ENCODE measurements at regions not wholly inside any gene's neighbourhood (a gene's known extent, or its start where the extent isn't known, plus 50 kb on each side); places are given as distances from the start of the nearest gene placed in this dataset.

- FAIRE-seq = no peak
- TF ChIP-seq CTCF (IDR thresholded peaks at IDR 0.05) = no peak
- H3K4me1 ChIP-seq = no peaks in the 10 kb centered on the region
- no peak overlapping the region for H3K27ac ChIP-seq
- intact Hi-C loops (cut with DNase I) = no loop called here
- H3K27me3 ChIP-seq = no peaks in the 10 kb centered on the region
- H3K4me3 ChIP-seq = no peak overlapping the region
- DNase-seq = no peak
- H3K36me3 ChIP-seq = no peaks in the 10 kb centered on the region
- no peaks in the 10 kb centered on the region for H3K9me3 ChIP-seq
- ATAC-seq = no peak
Observed at GRCh38 chr6:84508981-84509380, 255.4 kb downstream of the TBX18 start.

GRCh38 chr6:84508334-84508733 lies 256.1 kb downstream of the TBX18 start:
- DNase-seq = no peak
- no peak overlapping the region for H3K4me3 ChIP-seq
- no peaks in the 10 kb centered on the region for H3K27me3 ChIP-seq
- TF ChIP-seq CTCF (IDR thresholded peaks at IDR 0.05) = no peak
- no peak for ATAC-seq
- H3K36me3 ChIP-seq = no peaks in the 10 kb centered on the region
- no peaks in the 10 kb centered on the region for H3K4me1 ChIP-seq
- no peak overlapping the region for H3K27ac ChIP-seq
- intact Hi-C loops (cut with DNase I) = no loop called here
- H3K9me3 ChIP-seq = no peaks in the 10 kb centered on the region
- no peak for FAIRE-seq

GRCh38 chr6:84504025-84504424 lies 260.4 kb downstream of the TBX18 start:
- FAIRE-seq (no peak), DNase-seq (no peak), ATAC-seq (no peak)
- H3K4me1 ChIP-seq = no peaks in the 10 kb centered on the region
- TF ChIP-seq CTCF (IDR thresholded peaks at IDR 0.05) = no peak
- 45 to 63% methylated on average over 2 of the region's 2 CpGs for WGBS, 2 donors
- no peaks in the 10 kb centered on the region for H3K36me3 ChIP-seq
- intact Hi-C loops (cut with DNase I) = no loop called here
- no peak overlapping the region for H3K4me3 ChIP-seq
- no peak overlapping the region for H3K27ac ChIP-seq
- no peaks in the 10 kb centered on the region for H3K9me3 ChIP-seq
- H3K27me3 ChIP-seq = no peaks in the 10 kb centered on the region

- DNase-seq (no peak), FAIRE-seq (no peak), ATAC-seq (no peak)
- Histone ChIP-seq H3K9me3 (no peaks in the 10 kb centered on the region), H3K4me1 (no peaks in the 10 kb centered on the region), H3K27me3 (no peaks in the 10 kb centered on the region), H3K4me3 (no peak overlapping the region), H3K36me3 (no peaks in the 10 kb centered on the region), H3K27ac (no peak overlapping the region)
- intact Hi-C loops (cut with DNase I) = no loop called here
- 28 to 32% methylated on average over 3 of the region's 3 CpGs for WGBS, 2 donors
- TF ChIP-seq CTCF (IDR thresholded peaks at IDR 0.05) = no peak
Observed at GRCh38 chr6:84501315-84501714, 263.1 kb downstream of the TBX18 start.

GRCh38 chr6:84500726-84501125 lies 263.7 kb downstream of the TBX18 start:
- DNase-seq (no peak), ATAC-seq (no peak), FAIRE-seq (no peak)
- no peaks in the 10 kb centered on the region for H3K27me3 ChIP-seq
- no peak overlapping the region for H3K27ac ChIP-seq
- H3K4me1 ChIP-seq = no peaks in the 10 kb centered on the region
- no peaks in the 10 kb centered on the region for H3K36me3 ChIP-seq
- no peak overlapping the region for H3K4me3 ChIP-seq
- WGBS, 2 donors = 34 to 48% methylated on average over 3 of the region's 3 CpGs
- no peak for TF ChIP-seq CTCF (IDR thresholded peaks at IDR 0.05)
- no peaks in the 10 kb centered on the region for H3K9me3 ChIP-seq
- intact Hi-C loops (cut with DNase I) = no loop called here
